ENCODE measurements at regions not wholly inside any gene's neighbourhood (a gene's known extent, or its start where the extent isn't known, plus 50 kb on each side); places are given as distances from the start of the nearest gene placed in this dataset.

GRCh38 chr18:37805773-37806404 is 240.3 kb upstream of the CELF4 start:
- FAIRE-seq = no peak

DNA sequence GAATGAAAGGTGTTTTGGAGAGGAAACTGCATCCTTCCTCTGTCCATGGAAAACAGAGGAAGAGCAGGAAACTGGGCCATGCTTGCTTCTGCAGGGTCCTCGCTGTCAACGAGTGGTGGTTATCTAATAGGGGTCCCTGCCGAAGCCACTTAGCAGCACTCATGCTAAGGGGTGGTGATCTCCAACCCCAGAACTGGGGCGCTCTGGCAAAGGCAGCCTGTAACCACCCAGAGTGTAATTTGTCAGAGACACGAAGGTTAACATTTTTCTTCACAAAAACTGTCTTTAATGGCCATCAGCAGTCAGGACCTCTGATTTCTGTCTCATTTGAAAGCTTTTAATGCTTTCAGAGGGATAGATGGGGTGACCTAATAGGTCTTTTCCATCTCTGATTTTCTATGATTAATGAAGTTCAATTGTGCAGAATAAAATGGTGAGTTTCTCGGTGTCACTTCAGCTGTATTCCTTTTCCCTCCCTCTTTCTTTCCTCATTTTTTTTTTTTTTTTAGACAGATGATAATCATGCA is 231.3 kb upstream of the CELF4 start:
- FAIRE-seq = no peak

- FAIRE-seq = no peak
These were observed 221.9 kb upstream of the CELF4 start for GRCh38 chr18:37787452-37787851.

GRCh38 chr18:37783771-37784170 is 218.2 kb upstream of the CELF4 start:
- FAIRE-seq = no peak

- no peak for FAIRE-seq
These were observed 213.6 kb upstream of the CELF4 start for GRCh38 chr18:37779220-37779619.

- no peak for FAIRE-seq
These were observed 213.0 kb upstream of the CELF4 start for GRCh38 chr18:37778417-37779165.

DNA sequence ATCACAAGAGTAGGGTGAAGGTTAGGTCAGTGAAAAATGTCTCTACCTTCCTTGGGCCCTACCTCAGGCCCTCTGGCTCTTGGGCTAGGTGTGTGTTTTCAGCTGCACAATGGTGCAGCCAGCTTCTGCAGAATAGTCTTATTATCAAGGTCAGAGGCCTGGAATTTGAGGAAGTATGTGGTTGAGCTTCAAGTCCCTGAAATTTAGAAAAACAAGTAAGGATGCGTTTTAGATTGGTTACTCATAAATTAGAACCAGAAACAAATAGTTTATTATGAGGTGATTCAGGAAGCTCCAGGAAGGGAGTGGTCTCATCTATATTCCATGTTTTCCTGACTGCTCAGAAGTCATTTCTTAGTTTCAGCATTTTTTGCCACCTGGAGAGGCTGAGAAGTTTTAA is 204.2 kb upstream of the CELF4 start:
- FAIRE-seq = no peak

- no peak for FAIRE-seq
These were observed 199.1 kb upstream of the CELF4 start for GRCh38 chr18:37764541-37765288.

GRCh38 chr18:37762076-37762621 is 196.6 kb upstream of the CELF4 start:
- FAIRE-seq = no peak

- FAIRE-seq = no peak
These were observed 188.5 kb upstream of the CELF4 start for GRCh38 chr18:37754141-37754540.

DNA sequence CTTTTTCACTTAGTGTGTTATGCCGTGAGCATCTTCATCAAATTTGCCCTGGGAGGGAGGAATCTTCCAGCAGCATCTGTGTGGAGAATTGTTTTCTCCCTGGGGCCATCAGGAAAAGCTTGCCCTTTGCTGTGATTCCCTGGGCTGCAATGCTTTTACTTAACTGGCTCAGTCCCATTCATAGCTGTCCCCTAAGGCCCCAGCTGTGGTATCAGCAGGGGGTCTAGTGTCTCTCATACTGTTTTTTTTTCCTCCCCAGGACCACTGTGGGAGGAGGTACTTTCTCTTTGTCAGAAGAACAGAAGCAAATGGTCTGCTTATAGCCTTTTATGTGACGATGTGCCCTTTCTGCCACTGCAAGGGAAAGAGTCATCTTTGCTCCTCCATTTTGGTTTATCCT is 176.8 kb upstream of the CELF4 start:
- no peak for FAIRE-seq

DNA sequence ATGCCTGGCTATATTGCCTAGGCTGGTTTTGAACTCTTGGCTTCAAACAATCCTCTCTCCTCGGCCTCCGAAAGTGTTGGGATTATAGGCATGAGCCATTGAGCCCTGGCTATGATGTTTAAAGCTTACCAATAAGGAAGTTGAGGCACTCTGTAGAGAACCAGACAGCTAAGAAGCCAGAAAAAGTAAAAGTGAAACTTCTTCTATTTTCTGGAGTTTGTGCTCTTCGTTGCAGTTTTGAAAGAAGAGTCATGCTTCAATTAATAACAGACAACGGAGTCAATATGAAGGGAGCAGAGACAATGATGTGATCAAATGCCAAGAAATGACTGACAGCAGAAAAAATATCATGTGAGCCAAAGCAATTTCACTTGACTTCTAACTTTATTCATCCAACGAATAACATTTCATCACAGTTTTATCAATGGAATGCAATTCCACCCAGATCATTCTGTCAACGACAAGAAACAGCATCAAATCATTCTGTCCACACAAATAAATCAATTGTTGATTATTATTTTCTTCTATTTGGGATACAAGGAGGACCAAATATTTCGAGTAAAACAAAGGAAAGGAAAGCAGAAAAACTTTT is 175.5 kb upstream of the CELF4 start:
- no peak for FAIRE-seq

GRCh38 chr18:37734406-37734805 is 168.8 kb upstream of the CELF4 start:
- FAIRE-seq = no peak

DNA sequence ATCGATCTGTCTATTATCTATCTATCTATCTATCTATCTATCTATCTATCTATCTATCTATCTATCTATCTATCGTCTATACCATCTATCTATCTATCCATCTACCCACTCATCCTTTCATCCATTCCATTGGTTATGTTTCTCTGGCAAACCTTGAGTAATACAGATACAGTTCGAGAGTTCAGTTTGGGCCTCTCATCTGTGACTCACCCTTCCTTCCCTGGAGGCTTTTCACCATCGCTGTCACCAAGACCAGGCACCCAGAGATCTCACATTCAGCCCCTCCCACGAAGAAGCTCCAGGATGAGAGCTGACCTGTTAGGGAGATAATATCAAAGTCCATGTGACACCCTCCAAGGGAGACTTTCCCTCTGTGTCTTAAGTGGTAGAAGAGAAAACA is 164.1 kb upstream of the CELF4 start:
- FAIRE-seq = no peak

- no peak for FAIRE-seq
These were observed 158.6 kb upstream of the CELF4 start for GRCh38 chr18:37724206-37724605.

- FAIRE-seq = no peak
These were observed 156.2 kb upstream of the CELF4 start for GRCh38 chr18:37721544-37722522.

GRCh38 chr18:37720663-37721062 is 155.1 kb upstream of the CELF4 start:
- FAIRE-seq = no peak

GRCh38 chr18:37717656-37718055 is 152.1 kb upstream of the CELF4 start:
- no peak for FAIRE-seq

- FAIRE-seq = no peak
These were observed 151.5 kb upstream of the CELF4 start for GRCh38 chr18:37717098-37717497.

DNA sequence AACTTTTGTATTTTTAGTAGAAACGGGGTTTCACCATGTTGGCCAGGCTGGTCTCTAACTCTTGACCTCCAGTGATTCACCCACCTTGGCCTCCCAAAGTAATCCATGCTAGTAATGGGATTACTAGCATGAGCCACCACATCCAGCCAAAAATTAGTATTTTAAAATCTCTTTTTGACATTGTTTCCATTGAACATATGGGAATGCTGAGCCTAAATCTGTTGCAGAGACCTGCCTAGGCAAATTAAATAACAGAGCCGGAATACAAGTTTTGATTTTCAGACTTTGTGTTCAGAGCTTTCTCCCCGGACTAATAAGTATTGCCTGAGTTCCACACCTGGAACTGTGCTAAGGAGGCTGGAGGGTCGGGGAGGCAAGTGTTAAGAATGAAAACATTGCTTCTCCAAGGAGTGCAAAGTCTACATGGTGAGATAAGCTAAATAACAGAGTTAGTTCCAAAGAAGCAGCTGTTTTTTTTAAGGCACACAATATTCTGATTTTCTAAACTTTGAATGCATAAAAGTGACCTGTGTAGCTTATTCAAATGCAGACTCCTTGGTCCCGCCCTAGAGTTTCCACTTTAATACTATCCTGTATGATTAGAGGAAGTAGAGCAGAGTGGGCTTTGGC is 150.6 kb upstream of the CELF4 start:
- FAIRE-seq = no peak

- FAIRE-seq = no peak
These were observed 149.1 kb upstream of the CELF4 start for GRCh38 chr18:37714691-37715090.

Measured in TTC549 (cell line).